ENCODE measurements at regions not wholly inside any gene's neighbourhood (a gene's known extent, or its start where the extent isn't known, plus 50 kb on each side); places are given as distances from the start of the nearest gene placed in this dataset.

DNA sequence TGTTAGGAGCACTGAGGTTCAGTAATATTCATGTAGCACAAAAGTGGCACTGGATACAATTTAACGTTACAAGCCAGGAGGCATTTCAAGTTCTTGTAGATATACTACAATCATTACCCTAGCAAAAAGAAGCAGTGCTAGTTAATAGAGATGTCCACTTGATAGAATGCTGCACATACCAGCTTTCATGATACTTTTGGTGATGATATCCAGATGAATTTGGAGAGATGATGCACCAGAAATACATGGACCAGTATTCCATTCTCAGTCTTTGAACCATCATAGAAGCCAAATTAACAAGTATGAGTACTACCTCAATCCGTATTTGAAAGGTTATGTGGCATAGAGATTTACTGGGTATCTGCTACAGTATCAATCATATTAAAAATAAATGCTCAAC, 421.0 kb upstream of the MAGEB18 start:
- TF ChIP-seq POLR2AphosphoS5 (IDR thresholded peaks at IDR 0.05; ENCODE audit: low read depth) (no peak), CTCF (IDR thresholded peaks at IDR 0.05; ENCODE audit: insufficient read depth, low read length) (no peak)
- TF ChIP-seq, protein P1, sequence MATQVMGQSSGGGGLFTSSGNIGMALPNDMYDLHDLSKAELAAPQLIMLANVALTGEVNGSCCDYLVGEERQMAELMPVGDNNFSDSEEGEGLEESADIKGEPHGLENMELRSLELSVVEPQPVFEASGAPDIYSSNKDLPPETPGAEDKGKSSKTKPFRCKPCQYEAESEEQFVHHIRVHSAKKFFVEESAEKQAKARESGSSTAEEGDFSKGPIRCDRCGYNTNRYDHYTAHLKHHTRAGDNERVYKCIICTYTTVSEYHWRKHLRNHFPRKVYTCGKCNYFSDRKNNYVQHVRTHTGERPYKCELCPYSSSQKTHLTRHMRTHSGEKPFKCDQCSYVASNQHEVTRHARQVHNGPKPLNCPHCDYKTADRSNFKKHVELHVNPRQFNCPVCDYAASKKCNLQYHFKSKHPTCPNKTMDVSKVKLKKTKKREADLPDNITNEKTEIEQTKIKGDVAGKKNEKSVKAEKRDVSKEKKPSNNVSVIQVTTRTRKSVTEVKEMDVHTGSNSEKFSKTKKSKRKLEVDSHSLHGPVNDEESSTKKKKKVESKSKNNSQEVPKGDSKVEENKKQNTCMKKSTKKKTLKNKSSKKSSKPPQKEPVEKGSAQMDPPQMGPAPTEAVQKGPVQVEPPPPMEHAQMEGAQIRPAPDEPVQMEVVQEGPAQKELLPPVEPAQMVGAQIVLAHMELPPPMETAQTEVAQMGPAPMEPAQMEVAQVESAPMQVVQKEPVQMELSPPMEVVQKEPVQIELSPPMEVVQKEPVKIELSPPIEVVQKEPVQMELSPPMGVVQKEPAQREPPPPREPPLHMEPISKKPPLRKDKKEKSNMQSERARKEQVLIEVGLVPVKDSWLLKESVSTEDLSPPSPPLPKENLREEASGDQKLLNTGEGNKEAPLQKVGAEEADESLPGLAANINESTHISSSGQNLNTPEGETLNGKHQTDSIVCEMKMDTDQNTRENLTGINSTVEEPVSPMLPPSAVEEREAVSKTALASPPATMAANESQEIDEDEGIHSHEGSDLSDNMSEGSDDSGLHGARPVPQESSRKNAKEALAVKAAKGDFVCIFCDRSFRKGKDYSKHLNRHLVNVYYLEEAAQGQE (IDR thresholded peaks at IDR 0.05; ENCODE audit: insufficient replicate concordance, low read depth), result no peak
